SK-N-SH treated with all-trans-retinoic acid at 6 μM for 48 hours (cell line): ENCODE measurements at regions not wholly inside any gene's neighbourhood (a gene's known extent, or its start where the extent isn't known, plus 50 kb on each side); places are given as distances from the start of the nearest gene placed in this dataset.

Source experiments
- ARNTL ChIP-seq: fragments of 450-650 bp; formaldehyde crosslinking; IDR thresholded peaks from 2 replicates; pipeline ENCODE4 v1.5.0; 2020; ENCODE audit warnings: low read depth, mild to moderate bottlenecking, moderate library complexity, borderline replicate concordance
- CSDC2 ChIP-seq: fragments of 250-450 bp; sonication (Bioruptor Pico); IDR thresholded peaks from 2 replicates; pipeline ENCODE4 v1.5.0; 2020; ENCODE audit warnings: mild to moderate bottlenecking, moderate library complexity
- GLIS3 ChIP-seq: fragments of 250-450 bp; sonication (Bioruptor Pico); IDR thresholded peaks from 2 replicates; pipeline ENCODE4 v1.5.0; 2020; ENCODE audit warnings: mild to moderate bottlenecking, moderate library complexity
- OSR1 ChIP-seq: fragments of 250-450 bp; sonication (Bioruptor Pico); IDR thresholded peaks from 2 replicates; pipeline ENCODE4 v1.8.0; 2022; ENCODE audit warnings: moderate library complexity, mild to moderate bottlenecking, inconsistent platforms
- ZC3H10 ChIP-seq: fragments of 250-450 bp; sonication (Bioruptor Pico); IDR thresholded peaks from 2 replicates; pipeline ENCODE4 v1.5.1; 2021; ENCODE audit warnings: mild to moderate bottlenecking, moderate library complexity
- ZFP3 ChIP-seq: fragments of 250-450 bp; sonication (Bioruptor Pico); IDR thresholded peaks from 2 replicates; pipeline ENCODE4 v1.5.0; 2020; ENCODE audit warnings: mild to moderate bottlenecking, moderate library complexity
- ZFP30 ChIP-seq: fragments of 450-650 bp; formaldehyde crosslinking; IDR thresholded peaks from 2 replicates; pipeline ENCODE4 v1.5.0; 2022; ENCODE audit warnings: mild to moderate bottlenecking, moderate library complexity
- TF ChIP-seq, protein P1 (sequence below): fragments of 250-450 bp; sonication (Bioruptor Pico); IDR thresholded peaks from 2 replicates; pipeline ENCODE4 v1.5.1; 2020; ENCODE audit warnings: low read depth, mild to moderate bottlenecking, moderate library complexity
- TF ChIP-seq, protein P2 (sequence below): fragments of 250-450 bp; sonication (Bioruptor Pico); IDR thresholded peaks from 2 replicates; pipeline ENCODE4 v1.8.0; 2020; ENCODE audit warnings: mild to moderate bottlenecking, moderate library complexity, borderline replicate concordance
- TF ChIP-seq, protein P3 (sequence below): fragments of 250-450 bp; sonication (Bioruptor Pico); IDR thresholded peaks from 2 replicates; pipeline ENCODE4 v1.5.1; 2021; ENCODE audit warnings: mild to moderate bottlenecking, moderate library complexity

DNA sequence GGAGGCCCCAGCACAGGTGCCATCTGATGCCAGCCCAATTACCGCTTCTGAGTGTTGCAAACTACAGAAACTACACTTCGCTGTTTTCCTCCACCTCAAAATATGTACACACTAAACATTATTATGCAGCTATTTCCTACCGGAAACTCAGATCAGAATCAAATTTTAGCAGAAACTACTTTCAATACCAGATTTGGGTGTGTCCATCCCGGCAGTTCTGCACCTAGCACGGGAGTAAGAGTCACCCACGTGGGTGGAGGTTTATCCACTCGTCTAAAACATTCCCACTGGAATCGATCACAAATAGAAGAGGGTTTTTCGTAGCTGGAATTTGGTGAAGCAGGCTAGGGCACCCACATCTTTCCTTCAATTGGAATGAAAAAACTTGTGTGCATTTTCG lies 214.4 kb upstream of the PRKCQ start:
- TF ChIP-seq, protein P1, sequence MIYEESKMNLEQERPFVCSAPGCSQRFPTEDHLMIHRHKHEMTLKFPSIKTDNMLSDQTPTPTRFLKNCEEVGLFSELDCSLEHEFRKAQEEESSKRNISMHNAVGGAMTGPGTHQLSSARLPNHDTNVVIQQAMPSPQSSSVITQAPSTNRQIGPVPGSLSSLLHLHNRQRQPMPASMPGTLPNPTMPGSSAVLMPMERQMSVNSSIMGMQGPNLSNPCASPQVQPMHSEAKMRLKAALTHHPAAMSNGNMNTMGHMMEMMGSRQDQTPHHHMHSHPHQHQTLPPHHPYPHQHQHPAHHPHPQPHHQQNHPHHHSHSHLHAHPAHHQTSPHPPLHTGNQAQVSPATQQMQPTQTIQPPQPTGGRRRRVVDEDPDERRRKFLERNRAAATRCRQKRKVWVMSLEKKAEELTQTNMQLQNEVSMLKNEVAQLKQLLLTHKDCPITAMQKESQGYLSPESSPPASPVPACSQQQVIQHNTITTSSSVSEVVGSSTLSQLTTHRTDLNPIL (CRISPR knock-in tag), result no peak
- TF ChIP-seq ZFP3 (CRISPR knock-in tag), result no peak
- no peak for TF ChIP-seq ARNTL (CRISPR knock-in tag)
- TF ChIP-seq, protein P2, sequence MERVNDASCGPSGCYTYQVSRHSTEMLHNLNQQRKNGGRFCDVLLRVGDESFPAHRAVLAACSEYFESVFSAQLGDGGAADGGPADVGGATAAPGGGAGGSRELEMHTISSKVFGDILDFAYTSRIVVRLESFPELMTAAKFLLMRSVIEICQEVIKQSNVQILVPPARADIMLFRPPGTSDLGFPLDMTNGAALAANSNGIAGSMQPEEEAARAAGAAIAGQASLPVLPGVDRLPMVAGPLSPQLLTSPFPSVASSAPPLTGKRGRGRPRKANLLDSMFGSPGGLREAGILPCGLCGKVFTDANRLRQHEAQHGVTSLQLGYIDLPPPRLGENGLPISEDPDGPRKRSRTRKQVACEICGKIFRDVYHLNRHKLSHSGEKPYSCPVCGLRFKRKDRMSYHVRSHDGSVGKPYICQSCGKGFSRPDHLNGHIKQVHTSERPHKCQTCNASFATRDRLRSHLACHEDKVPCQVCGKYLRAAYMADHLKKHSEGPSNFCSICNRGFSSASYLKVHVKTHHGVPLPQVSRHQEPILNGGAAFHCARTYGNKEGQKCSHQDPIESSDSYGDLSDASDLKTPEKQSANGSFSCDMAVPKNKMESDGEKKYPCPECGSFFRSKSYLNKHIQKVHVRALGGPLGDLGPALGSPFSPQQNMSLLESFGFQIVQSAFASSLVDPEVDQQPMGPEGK (CRISPR knock-in tag), result no peak
- no peak for TF ChIP-seq OSR1 (CRISPR knock-in tag)
- TF ChIP-seq, protein P3, sequence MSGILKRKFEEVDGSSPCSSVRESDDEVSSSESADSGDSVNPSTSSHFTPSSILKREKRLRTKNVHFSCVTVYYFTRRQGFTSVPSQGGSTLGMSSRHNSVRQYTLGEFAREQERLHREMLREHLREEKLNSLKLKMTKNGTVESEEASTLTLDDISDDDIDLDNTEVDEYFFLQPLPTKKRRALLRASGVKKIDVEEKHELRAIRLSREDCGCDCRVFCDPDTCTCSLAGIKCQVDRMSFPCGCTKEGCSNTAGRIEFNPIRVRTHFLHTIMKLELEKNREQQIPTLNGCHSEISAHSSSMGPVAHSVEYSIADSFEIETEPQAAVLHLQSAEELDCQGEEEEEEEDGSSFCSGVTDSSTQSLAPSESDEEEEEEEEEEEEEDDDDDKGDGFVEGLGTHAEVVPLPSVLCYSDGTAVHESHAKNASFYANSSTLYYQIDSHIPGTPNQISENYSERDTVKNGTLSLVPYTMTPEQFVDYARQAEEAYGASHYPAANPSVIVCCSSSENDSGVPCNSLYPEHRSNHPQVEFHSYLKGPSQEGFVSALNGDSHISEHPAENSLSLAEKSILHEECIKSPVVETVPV (CRISPR knock-in tag), result no peak
- TF ChIP-seq GLIS3, result no peak
- no peak for TF ChIP-seq ZFP30
- no peak for TF ChIP-seq CSDC2 (CRISPR knock-in tag)
- no peak for TF ChIP-seq ZC3H10 (CRISPR knock-in tag)
